ENCODE measurements at regions not wholly inside any gene's neighbourhood (a gene's known extent, or its start where the extent isn't known, plus 50 kb on each side); places are given as distances from the start of the nearest gene placed in this dataset.
"Not testable (repeated sequence)": the region's sequence is repeated elsewhere in the genome, so short reads cannot be mapped to it uniquely, and the experiment has no call there.

GRCh38 chrX:108947205-108947604 is 210.8 kb upstream of the IRS4 start:
- DNase-seq (ENCODE audit: low read depth, low spot score) = no peak
- H3K9me3 ChIP-seq (ENCODE audit: insufficient read depth, low read length) = no peaks in the 10 kb centered on the region
- H3K36me3 ChIP-seq (ENCODE audit: insufficient read depth, insufficient read length, low read length) = no peaks in the 10 kb centered on the region
- no peaks in the 10 kb centered on the region for H3K27me3 ChIP-seq (ENCODE audit: insufficient read depth, insufficient read length)
- H3K9ac ChIP-seq (ENCODE audit: insufficient read length, low read depth) = no peak overlapping the region
- H3K4me3 ChIP-seq (ENCODE audit: insufficient read length, low read depth) = no peak overlapping the region
- H3K4me1 ChIP-seq (ENCODE audit: insufficient read depth, insufficient read length) = no peaks in the 10 kb centered on the region
- TF ChIP-seq YY1 (IDR thresholded peaks at IDR 0.05; ENCODE audit: insufficient read depth, insufficient read length) = no peak
- TF ChIP-seq ZNF274 (IDR thresholded peaks at IDR 0.05; ENCODE audit: low read depth, low read length) = no peak
- TF ChIP-seq SUZ12 (IDR thresholded peaks at IDR 0.05; ENCODE audit: extremely low read depth, insufficient read depth, insufficient read length) = no peak

GRCh38 chrX:108946531-108946930 is 210.2 kb upstream of the IRS4 start:
- Histone ChIP-seq H3K9me3 (ENCODE audit: insufficient read depth, low read length) (no peaks in the 10 kb centered on the region), H3K4me1 (ENCODE audit: insufficient read depth, insufficient read length) (no peaks in the 10 kb centered on the region), H3K9ac (ENCODE audit: insufficient read length, low read depth) (no peak overlapping the region), H3K27me3 (ENCODE audit: insufficient read depth, insufficient read length) (no peaks in the 10 kb centered on the region), H3K36me3 (ENCODE audit: insufficient read depth, insufficient read length, low read length) (no peaks in the 10 kb centered on the region), H3K4me3 (ENCODE audit: insufficient read length, low read depth) (no peak overlapping the region)
- no peak for TF ChIP-seq YY1 (IDR thresholded peaks at IDR 0.05; ENCODE audit: insufficient read depth, insufficient read length)
- no peak for TF ChIP-seq ZNF274 (IDR thresholded peaks at IDR 0.05; ENCODE audit: low read depth, low read length)
- no peak for TF ChIP-seq SUZ12 (IDR thresholded peaks at IDR 0.05; ENCODE audit: extremely low read depth, insufficient read depth, insufficient read length)
- no peak for DNase-seq (ENCODE audit: low read depth, low spot score)

DNA sequence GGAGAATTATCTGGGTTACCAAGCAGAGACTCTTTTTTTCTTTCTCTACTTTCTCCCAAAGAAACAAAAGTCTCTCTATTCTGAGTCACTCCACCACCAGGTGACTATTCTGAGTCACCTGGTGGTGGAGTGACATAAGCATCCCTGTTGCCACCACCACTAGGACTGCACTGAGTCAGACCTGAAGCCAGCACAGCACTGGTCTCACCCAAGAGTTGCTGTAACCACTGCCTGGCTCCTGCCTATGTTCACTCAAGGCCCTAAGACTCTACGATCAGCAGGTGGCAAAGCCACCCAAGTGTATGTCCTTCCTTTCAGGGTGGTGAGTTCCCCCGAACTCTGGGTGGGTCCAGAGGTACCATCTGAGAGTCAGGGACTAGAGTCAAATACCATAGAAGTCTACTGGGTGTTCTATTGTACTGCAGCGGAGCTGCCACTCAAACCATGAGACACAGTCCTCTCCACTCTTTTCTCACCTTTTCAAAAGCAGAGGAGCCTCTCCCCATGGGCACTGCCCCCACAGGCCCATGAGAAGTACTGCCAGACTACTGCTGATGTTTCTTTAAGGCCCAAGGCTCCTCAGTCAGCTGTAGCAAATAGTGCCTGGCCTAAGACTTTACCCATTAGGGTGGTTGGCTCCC is 209.6 kb upstream of the IRS4 start:
- H3K4me3 ChIP-seq (ENCODE audit: insufficient read length, low read depth) = no peak overlapping the region
- no peaks in the 10 kb centered on the region for H3K27me3 ChIP-seq (ENCODE audit: insufficient read depth, insufficient read length)
- H3K4me1 ChIP-seq (ENCODE audit: insufficient read depth, insufficient read length) = no peaks in the 10 kb centered on the region
- no peaks in the 10 kb centered on the region for H3K36me3 ChIP-seq (ENCODE audit: insufficient read depth, insufficient read length, low read length)
- no peak overlapping the region for H3K9ac ChIP-seq (ENCODE audit: insufficient read length, low read depth)
- TF ChIP-seq ZNF274 (IDR thresholded peaks at IDR 0.05; ENCODE audit: low read depth, low read length) = no peak
- TF ChIP-seq SUZ12 (IDR thresholded peaks at IDR 0.05; ENCODE audit: extremely low read depth, insufficient read depth, insufficient read length) = no peak
- no peak for TF ChIP-seq YY1 (IDR thresholded peaks at IDR 0.05; ENCODE audit: insufficient read depth, insufficient read length)
- no peak for DNase-seq (ENCODE audit: low read depth, low spot score)
- H3K9me3 ChIP-seq (ENCODE audit: insufficient read depth, low read length) = no peaks in the 10 kb centered on the region

GRCh38 chrX:108914791-108915190 is 178.4 kb upstream of the IRS4 start:
- no peaks in the 10 kb centered on the region for H3K4me1 ChIP-seq (ENCODE audit: insufficient read depth, insufficient read length)
- no peak for DNase-seq (ENCODE audit: low read depth, low spot score)
- no peaks in the 10 kb centered on the region for H3K9me3 ChIP-seq (ENCODE audit: insufficient read depth, low read length)
- H3K9ac ChIP-seq (ENCODE audit: insufficient read length, low read depth) = no peak overlapping the region
- TF ChIP-seq YY1 (IDR thresholded peaks at IDR 0.05; ENCODE audit: insufficient read depth, insufficient read length) = no peak
- TF ChIP-seq ZNF274 (IDR thresholded peaks at IDR 0.05; ENCODE audit: low read depth, low read length) = no peak
- TF ChIP-seq SUZ12 (IDR thresholded peaks at IDR 0.05; ENCODE audit: extremely low read depth, insufficient read depth, insufficient read length) = no peak
- no peak overlapping the region for H3K4me3 ChIP-seq (ENCODE audit: insufficient read length, low read depth)
- no peaks in the 10 kb centered on the region for H3K27me3 ChIP-seq (ENCODE audit: insufficient read depth, insufficient read length)
- H3K36me3 ChIP-seq (ENCODE audit: insufficient read depth, insufficient read length, low read length) = no peaks in the 10 kb centered on the region

DNA sequence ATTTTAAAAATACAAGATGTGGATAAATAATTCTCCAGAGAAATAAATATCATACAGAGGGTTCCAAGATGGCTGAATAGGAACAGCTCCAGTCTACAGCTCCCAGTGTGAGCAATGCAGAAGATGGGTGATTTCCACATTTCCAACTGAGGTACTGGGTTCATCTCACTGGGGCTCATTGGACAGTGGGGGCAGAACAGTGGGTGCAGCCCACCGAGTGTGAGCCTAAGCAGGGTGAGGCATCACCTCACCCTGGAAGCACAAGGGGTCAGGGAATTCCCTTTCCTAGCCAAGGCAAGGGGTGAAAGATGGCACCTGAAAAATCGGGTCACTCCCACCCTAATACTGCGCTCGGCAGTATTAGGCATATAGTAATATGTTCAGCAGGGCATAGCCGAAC is 167.5 kb upstream of the IRS4 start:
- H3K4me1 ChIP-seq (ENCODE audit: insufficient read depth, insufficient read length); H3K9me3 ChIP-seq (ENCODE audit: insufficient read depth, low read length); H3K4me3 ChIP-seq (ENCODE audit: insufficient read length, low read depth); DNase-seq (ENCODE audit: low read depth, low spot score); H3K36me3 ChIP-seq (ENCODE audit: insufficient read depth, insufficient read length, low read length); H3K9ac ChIP-seq (ENCODE audit: insufficient read length, low read depth); H3K27me3 ChIP-seq (ENCODE audit: insufficient read depth, insufficient read length): not testable (repeated sequence)

- Histone ChIP-seq H3K9me3 (ENCODE audit: insufficient read depth, low read length) (peaks cover 8% of the 10 kb centered on the region; the same call in 1 of the 2 replicates), H3K36me3 (ENCODE audit: insufficient read depth, insufficient read length, low read length) (no peaks in the 10 kb centered on the region), H3K4me3 (ENCODE audit: insufficient read length, low read depth) (no peak overlapping the region), H3K27me3 (ENCODE audit: insufficient read depth, insufficient read length) (no peaks in the 10 kb centered on the region), H3K4me1 (ENCODE audit: insufficient read depth, insufficient read length) (no peaks in the 10 kb centered on the region), H3K9ac (ENCODE audit: insufficient read length, low read depth) (no peak overlapping the region)
- TF ChIP-seq SUZ12 (IDR thresholded peaks at IDR 0.05; ENCODE audit: extremely low read depth, insufficient read depth, insufficient read length) (no peak), YY1 (IDR thresholded peaks at IDR 0.05; ENCODE audit: insufficient read depth, insufficient read length) (no peak), ZNF274 (IDR thresholded peaks at IDR 0.05; ENCODE audit: low read depth, low read length) (no peak)
- DNase-seq (ENCODE audit: low read depth, low spot score) = no peak
Observed at GRCh38 chrX:108900333-108900732, 164.0 kb upstream of the IRS4 start.

DNA sequence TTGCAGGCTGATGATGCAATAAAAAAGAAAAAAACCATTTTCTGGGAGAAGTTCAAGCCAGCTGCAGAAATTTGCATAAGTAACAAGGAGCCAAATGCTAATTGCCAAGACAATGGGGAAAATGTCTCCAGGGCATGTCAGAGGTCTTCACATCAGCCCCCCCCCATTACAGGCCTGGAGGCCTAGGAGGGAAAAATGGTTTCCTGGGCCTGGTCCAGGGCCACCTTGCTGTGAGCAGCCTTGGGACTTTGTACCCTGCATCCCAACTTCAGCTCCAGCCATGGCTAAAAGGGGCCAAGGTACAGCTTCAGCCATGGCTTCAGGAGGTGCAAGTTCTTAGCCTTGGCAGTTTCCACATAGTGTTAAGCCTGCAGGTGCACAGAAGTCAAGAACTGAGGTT is 160.0 kb upstream of the IRS4 start:
- H3K4me1 ChIP-seq (ENCODE audit: insufficient read depth, insufficient read length); H3K9ac ChIP-seq (ENCODE audit: insufficient read length, low read depth); H3K9me3 ChIP-seq (ENCODE audit: insufficient read depth, low read length); H3K4me3 ChIP-seq (ENCODE audit: insufficient read length, low read depth); H3K36me3 ChIP-seq (ENCODE audit: insufficient read depth, insufficient read length, low read length); DNase-seq (ENCODE audit: low read depth, low spot score); H3K27me3 ChIP-seq (ENCODE audit: insufficient read depth, insufficient read length): not testable (repeated sequence)

DNA sequence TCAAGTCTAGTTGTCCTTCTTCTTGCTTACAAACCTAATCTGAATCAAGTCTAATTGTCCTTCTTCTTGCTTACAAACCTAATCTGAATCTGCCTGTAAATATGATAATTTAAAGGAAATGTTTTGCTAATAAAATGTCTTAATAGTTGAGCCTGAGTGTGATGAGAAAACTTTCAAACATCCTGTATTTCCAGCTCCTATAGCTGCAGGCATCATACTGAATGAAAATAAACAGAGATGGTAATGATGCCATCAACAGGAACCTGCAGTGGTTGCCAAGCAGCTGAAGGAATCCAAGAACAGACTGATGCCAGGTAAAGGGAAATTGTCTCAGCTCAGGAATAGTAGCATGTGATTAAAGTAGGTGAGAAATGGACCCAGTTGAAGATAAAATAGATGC is 156.1 kb upstream of the IRS4 start:
- no peak for DNase-seq (ENCODE audit: low read depth, low spot score)
- Histone ChIP-seq H3K9me3 (ENCODE audit: insufficient read depth, low read length) (peaks cover 8% of the 10 kb centered on the region; the same call in 1 of the 2 replicates), H3K9ac (ENCODE audit: insufficient read length, low read depth) (no peak overlapping the region), H3K4me3 (ENCODE audit: insufficient read length, low read depth) (no peak overlapping the region), H3K4me1 (ENCODE audit: insufficient read depth, insufficient read length) (no peaks in the 10 kb centered on the region), H3K27me3 (ENCODE audit: insufficient read depth, insufficient read length) (no peaks in the 10 kb centered on the region), H3K36me3 (ENCODE audit: insufficient read depth, insufficient read length, low read length) (no peaks in the 10 kb centered on the region)
- TF ChIP-seq YY1 (IDR thresholded peaks at IDR 0.05; ENCODE audit: insufficient read depth, insufficient read length) = no peak

Data from NT2/D1 (cell line).